ENCODE measurements at regions not wholly inside any gene's neighbourhood (a gene's known extent, or its start where the extent isn't known, plus 50 kb on each side); places are given as distances from the start of the nearest gene placed in this dataset.

GRCh38 chrX:66384722-66385121, 220.7 kb downstream of the HEPH start:
- TF ChIP-seq CTCF (IDR thresholded peaks at IDR 0.05 in 2 of 3, conservative IDR thresholded peaks at IDR 0.05 in 1 of 3; ENCODE audit: control insufficient read depth in 2 of 3, extremely low read depth in 1 of 3, insufficient read depth in 1 of 3, low read depth in 3 of 3, low read length in 3 of 3) (no peak), CEBPB (IDR thresholded peaks at IDR 0.05; ENCODE audit: borderline replicate concordance in 1 of 2, low read depth in 2 of 2, low read length in 2 of 2) (no peak), SMAD1 (IDR thresholded peaks at IDR 0.05; ENCODE audit: low read depth, partially characterized antibody) (no peak), RFX5 (IDR thresholded peaks at IDR 0.05; ENCODE audit: low read depth, low read length) (no peak), TBL1XR1 (IDR thresholded peaks at IDR 0.05; ENCODE audit: low read depth, low read length) (no peak), SP1 (IDR thresholded peaks at IDR 0.05; ENCODE audit: low read depth, low read length) (no peak), NKRF (conservative IDR thresholded peaks at IDR 0.05) (no peak), ZNF687 (IDR thresholded peaks at IDR 0.05) (no peak), HDAC2 (IDR thresholded peaks at IDR 0.05) (no peak)

Measured in GM12878 (cell line).